Sigmoid colon (tissue), 4 donors: ENCODE measurements at regions not wholly inside any gene's neighbourhood (a gene's known extent, or its start where the extent isn't known, plus 50 kb on each side); places are given as distances from the start of the nearest gene placed in this dataset.
"Not testable (repeated sequence)": the region's sequence is repeated elsewhere in the genome, so short reads cannot be mapped to it uniquely, and the experiment has no call there.

ENCODE experiments used
- EP300 ChIP-seq, 4 donors: sonication (generic); formaldehyde crosslinking; IDR thresholded peaks; one replicate each; pipeline ENCODE4 v1.6.1; 2017; ENCODE audit warnings: antibody characterized with exemption in 4 of 4
- POLR2A ChIP-seq, 2 donors: fragments of 450-650 bp; IDR thresholded peaks; one replicate each; pipeline ENCODE4 v1.6.1; 2016; ENCODE audit warnings: antibody characterized with exemption in 2 of 2, mild to moderate bottlenecking in 2 of 2, moderate library complexity in 2 of 2
- POLR2AphosphoS5 ChIP-seq, 4 donors: sonication (generic); formaldehyde crosslinking; IDR thresholded peaks; one replicate each; pipeline ENCODE4 v1.6.1; 2017; ENCODE audit warnings: antibody characterized with exemption in 4 of 4
- TF ChIP-seq, protein P1 (sequence below), 4 experiments: fragments of 450-650 bp in 3 of 4; fragments of 200-600 bp in 1 of 4; IDR thresholded peaks; one replicate each; pipeline ENCODE4 v1.5.1; 2016 to 2019; ENCODE audit warnings: antibody characterized with exemption in 4 of 4, mild to moderate bottlenecking in 3 of 4, moderate library complexity in 2 of 4

DNA sequence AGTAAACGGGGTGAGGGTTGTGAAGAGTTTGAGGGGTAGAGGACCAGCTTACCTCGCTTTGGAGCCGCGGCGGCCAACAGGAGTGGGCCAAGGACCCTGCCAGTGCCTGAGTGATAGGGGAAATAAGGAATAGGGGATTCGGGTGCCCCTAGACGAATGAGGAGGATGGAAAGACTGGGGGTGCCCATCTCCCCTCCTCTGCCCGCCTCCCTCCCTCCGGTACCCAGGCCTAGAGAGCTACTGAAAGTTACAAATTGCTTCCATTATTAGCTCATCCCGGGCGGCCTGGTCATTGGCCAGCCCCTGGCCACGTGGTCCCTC is 63.1 kb downstream of the SMUG1 start:
- TF ChIP-seq, protein P1, sequence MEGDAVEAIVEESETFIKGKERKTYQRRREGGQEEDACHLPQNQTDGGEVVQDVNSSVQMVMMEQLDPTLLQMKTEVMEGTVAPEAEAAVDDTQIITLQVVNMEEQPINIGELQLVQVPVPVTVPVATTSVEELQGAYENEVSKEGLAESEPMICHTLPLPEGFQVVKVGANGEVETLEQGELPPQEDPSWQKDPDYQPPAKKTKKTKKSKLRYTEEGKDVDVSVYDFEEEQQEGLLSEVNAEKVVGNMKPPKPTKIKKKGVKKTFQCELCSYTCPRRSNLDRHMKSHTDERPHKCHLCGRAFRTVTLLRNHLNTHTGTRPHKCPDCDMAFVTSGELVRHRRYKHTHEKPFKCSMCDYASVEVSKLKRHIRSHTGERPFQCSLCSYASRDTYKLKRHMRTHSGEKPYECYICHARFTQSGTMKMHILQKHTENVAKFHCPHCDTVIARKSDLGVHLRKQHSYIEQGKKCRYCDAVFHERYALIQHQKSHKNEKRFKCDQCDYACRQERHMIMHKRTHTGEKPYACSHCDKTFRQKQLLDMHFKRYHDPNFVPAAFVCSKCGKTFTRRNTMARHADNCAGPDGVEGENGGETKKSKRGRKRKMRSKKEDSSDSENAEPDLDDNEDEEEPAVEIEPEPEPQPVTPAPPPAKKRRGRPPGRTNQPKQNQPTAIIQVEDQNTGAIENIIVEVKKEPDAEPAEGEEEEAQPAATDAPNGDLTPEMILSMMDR (IDR thresholded peaks at IDR 0.05) = not testable (repeated sequence)
- not testable (repeated sequence) for TF ChIP-seq POLR2AphosphoS5, POLR2A, EP300 (IDR thresholded peaks at IDR 0.05)
